ENCODE measurements at regions not wholly inside any gene's neighbourhood (a gene's known extent, or its start where the extent isn't known, plus 50 kb on each side); places are given as distances from the start of the nearest gene placed in this dataset.

GRCh38 chr12:131345521-131346436 lies 365.1 kb upstream of the SFSWAP start:
- DNase-seq, result no peak

GRCh38 chr12:131346555-131347344 lies 364.1 kb upstream of the SFSWAP start:
- no peak for DNase-seq

DNA sequence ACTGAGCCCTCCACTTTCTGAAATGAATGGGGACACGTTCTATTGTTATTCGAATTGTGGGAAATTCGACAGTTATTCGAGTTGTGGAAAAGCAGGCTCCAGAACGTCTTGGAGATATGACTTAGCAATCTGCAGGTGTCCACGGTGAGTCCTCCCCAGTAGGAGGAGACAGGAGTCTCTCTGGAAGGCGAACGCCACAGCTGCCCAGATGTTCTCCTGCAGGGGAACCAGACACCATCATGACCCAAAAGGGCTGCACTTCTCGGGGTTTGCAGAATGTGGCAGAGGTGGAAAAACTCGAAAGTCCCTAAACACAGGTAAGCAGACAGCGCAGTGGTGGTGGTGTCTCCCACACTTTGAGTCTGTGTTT lies 363.6 kb upstream of the SFSWAP start:
- no peak for DNase-seq

GRCh38 chr12:131347732-131348131 lies 363.2 kb upstream of the SFSWAP start:
- DNase-seq, result no peak

- DNase-seq, result no peak
These were observed 362.7 kb upstream of the SFSWAP start for GRCh38 chr12:131348231-131348630.

DNA sequence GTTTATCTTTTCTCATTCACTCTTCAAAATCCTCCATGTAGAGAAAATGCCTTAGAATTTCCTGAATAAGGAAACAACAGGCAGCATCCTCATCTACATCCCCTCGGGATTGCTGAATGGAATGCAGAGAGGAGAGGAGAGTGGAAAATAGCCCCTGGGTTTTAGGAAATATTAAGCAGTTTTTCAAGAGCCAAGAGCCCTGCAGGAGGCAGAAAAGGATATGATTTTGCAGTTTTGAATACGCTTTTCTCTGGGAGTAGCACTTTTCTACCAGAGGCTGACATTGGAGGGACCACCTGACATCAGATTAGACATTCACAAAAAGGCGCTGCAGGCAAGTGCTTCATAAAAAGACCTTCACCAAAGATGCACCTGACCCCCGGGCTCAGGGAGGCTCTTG lies 362.2 kb upstream of the SFSWAP start:
- DNase-seq, result no peak

DNA sequence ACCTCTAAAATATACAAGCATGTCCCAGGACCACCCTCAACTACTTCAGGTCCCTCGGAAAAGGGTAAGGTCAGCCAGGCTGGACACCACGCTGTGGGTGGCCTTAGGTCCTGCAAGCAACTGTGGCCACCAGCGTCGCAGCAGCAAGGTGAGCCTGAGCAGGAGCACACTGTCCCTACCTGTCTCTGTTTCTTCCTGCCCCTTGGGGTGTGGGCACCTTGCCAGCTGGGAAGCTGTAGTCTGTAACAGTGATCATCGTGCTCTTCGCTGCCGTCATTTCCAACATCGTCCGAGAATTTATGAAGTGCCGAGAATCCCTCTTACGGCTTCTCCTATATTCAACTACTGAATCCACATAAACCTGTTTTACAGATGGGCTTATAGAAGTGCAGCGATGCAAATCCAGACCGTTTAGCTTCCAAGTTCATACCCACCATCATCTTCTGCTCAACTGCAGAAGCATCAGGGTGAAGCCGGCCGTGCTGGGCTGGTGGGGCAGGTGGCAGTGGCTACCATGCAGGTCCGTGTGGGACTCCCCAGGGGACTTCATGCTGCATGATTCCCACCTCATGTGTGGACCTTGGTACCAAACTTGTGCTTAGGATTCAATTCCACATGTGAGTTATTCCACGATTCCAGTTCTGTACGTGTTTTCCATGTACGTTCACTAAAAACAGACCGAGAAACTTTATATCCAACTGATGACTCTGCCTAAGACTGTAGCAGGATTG lies 361.3 kb upstream of the SFSWAP start:
- DNase-seq, result no peak

DNA sequence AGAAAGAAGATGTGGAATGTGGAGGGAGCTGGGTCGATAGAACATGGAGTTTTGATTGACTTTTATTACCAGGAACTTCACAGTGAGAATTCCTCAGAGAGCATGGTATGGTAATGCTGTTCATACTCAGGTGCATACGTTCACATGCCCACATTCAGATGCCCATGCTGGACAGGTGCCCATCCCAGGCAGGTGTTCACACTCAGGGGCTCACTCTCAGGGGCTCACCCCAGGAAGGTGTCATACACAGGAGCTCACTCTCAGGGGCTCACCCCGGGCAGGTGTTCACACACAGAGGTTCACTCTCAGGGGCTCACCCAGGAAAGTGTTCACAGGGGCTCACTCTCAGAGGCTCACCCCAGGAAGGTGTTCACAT lies 360.0 kb upstream of the SFSWAP start:
- no peak for DNase-seq

DNA sequence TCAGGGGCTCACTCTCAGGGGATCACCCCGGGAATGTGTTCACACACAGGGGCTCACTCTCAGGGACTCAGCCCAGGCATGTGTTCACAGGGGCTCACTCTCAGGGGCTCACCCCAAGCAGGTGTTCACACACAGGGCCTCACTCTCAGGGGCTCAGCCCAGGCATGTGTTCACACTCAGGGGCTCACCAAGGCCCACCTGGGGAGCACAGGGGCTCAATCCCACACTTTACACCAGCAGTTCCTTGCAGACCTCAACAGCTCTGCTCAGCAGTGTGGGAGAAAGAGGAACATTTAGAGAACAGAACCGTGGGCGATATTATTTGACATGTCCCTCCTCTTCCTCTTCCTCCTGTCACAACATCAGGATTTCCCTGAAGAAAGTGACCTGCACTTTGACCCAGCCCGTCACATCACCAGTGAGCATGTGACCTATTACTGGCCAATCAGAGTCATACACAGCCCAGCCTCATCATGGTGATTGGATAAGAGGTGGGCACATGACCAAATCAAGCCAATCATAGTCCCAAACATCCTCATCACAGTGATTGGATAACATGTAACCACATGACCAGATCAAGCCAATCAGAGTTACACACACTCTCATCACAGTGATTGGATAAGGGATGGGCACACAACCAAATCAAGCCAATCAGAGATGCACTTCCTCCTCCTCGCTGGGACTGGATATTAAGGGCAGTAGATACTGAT lies 359.4 kb upstream of the SFSWAP start:
- DNase-seq, result no peak

DNA sequence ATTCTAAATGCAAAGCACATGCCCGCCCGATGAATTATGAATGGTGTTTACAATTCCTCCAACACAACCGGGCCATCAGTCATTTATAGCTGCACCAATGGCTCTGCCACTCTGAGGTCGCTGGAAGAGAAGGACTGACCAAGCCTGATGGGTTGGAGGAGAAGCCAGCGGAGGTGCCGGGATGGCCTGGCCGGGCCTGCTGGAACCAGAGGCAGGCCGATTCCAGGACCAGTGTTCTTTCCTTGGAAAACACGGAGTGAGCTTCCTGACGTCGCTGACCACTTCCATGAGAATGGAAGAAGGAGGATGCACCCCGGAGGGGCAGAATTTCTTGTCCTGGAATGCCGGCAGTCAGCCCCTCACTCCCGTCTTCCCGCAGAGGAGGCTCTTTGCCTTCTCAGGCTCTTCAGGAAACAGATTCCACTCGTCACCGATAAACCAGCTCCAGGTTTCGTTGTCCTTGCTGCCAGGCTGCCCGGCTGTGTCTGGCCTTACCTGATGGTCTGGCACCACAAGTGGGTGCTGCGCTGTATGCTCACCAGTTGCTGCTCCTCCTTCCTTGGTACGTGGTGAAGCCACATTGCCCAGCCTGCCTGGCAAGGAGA lies 358.5 kb upstream of the SFSWAP start:
- no peak for DNase-seq

DNA sequence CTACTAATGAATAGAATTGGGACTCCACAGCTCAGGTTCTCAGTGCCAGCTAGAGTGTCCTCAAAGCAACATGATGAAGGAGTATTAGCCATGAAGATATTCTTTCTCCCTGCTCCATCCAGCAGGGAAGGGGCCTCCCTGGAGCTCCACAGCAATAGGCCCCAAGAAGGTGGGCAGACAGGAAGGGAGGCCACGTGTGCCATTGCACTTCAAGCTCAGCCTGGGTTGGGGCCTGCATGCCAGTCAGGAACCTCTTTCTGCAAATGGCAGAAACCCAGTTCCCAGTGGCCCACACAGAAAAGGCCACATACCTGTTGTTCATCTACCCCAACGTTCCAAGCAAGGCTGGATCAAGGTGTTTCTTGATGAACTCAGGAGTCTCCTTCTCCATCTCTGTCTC lies 357.5 kb upstream of the SFSWAP start:
- DNase-seq, result no peak

DNA sequence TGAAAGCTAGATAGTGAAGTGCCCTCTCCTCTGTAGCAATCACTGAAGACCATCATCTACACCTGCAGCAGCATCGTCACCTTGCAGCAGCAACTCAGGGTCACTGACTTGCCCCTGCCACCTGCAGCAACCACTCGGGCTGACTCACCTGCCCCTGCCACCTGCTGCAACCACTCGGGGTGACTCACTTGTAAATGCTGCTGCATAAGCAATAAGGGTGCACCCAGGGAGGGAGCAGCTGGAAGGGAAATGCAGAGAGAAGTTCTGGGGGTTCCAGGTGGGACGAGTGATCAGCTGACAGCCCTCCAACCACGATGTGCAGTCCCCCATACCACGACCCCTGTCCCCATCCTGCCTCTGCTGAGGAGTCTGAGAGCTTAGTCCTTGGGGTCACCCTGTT lies 357.1 kb upstream of the SFSWAP start:
- no peak for DNase-seq

DNA sequence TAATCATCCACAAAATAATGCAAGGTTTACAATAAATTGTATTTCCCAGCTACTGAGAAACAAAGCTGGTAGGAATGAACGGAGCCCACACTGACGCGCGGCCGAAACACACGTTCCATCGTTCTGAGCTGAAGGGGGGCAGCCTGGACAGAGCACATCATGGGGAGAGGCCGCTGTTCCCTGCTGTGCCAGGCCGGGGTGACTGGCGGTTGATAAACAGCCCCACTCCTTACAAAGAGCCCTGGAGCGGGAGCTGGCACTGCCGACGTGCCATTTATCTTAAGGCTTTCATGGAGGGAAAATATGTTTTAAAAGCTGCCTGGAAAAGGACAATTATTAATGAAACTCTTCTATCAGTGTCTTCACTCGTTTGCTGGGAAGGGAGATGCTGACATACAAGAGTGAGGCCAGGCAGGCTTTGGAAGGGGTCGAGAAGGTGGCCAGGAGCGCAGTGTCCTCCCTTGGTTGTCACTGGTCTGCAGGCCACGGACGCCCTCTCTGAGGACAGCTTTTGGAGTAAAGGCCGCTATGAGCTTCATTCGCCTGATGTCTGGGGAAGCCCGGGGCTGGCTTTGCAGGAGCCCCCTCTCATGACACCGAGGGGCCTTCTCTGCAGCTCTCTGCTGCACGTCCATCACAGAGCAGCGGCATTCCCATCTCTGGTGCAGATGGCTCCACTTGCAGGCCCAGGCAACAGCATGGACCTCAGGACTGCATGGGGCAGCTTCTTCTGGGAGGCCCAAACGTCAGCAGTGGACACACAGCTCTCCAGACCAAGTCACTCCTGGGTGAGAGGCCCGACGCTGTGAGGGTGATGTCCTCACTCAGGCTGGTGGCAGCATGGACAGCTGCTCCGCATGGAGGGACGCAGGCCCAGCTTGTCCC lies 355.3 kb upstream of the SFSWAP start:
- no peak for DNase-seq

DNA sequence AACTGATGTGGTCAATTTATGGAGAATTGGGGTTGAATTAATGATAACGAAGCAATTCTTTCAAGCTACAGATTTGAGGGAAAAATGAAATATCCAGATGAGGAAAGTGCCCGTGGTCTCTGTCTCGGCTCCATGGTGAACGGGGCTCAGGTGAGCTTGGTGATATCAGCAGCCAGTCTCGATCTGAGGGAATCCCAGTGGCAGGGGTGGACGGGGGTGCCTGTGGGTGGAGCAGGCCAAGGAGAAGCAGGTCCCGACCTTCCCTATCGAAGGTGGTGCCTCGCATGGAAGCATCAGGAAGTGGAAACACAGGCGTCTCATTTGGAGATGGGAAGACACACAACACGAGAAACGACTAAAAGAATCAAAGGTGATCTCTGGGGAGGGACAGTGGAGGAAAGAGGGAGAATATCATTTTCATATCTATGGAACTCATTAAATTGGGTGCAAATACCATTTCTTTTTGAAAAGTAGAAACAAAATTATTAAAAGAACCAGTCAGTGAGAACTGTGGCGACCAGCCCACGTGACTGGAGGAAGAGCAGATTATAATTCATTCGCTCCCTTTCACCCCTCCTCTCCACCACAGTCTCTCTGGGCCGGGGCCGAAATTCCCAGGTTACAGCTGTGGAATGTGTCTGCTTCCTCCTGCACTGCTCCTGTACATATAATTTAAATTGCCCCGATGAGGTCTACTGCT lies 354.3 kb upstream of the SFSWAP start:
- DNase-seq, result no peak

DNA sequence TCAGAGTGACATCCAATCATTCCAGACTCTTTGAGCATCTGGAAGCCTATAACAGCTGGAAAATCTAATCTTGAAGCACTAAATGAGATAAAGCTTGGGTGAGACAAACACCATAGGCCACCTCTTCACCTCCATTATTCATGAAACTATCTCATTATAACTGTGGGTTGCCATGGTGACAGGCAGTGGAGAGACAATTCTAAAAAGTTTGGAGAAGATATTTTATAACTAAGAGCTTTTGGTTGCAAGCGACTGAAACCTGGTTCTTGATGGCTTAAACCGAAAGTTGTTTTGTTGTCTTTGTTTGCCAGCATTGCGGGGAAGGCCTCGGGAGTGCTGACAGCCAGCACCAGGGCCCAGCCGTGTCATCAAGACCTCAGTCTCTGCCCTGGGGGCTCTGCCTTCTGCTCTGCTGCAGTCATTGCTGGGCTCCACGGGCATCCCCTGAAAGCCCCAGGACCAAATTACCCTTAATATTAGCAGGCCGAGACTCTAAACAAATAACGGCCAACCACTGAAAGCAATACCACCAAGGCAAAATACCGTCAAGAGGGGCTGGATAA lies 353.6 kb upstream of the SFSWAP start:
- no peak for DNase-seq

- DNase-seq, result no peak
These were observed 353.0 kb upstream of the SFSWAP start for GRCh38 chr12:131357920-131358319.

DNA sequence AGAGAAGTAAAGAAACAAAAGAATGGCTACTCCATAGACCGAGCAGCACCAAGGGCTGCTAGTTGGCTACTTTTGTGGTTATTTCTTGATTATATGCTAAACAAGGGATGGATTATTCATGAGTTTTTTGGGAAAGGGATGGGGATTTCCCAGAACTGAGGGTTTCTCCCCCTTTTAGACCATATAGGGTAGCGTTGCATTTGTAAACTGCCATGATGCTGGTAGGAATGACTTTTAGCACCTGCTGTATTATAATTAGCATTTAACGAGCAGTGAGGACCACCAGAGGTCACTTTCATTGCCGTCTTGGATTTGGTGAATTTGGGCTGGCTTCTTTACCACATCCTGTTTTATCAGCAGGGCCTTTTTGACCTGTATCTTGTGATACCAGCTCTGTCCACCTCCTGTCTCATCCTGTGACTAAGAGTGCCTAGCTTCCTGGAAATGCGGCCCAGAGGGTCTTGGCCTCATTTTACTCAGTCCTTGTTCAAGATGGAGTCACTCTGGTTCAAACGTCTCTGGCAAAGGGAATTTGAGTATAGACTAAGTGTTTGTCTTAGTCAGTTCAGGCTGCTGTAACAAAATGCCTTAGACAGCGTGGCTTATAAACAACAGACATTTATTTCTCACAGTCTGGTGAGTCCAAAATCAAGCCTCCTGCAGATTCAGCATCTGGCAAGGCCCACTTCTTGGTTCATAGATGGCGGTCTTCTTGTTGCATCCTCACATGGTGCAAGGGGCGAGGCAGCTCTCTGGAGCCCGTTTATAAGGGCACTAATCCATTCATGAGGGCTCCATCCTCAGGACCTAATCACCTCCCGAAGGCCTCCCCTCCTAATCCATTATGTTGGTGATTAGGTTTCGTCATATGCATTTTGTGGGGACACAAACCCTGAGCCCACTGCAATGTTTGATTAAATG lies 348.3 kb upstream of the SFSWAP start:
- DNase-seq, result no peak

DNA sequence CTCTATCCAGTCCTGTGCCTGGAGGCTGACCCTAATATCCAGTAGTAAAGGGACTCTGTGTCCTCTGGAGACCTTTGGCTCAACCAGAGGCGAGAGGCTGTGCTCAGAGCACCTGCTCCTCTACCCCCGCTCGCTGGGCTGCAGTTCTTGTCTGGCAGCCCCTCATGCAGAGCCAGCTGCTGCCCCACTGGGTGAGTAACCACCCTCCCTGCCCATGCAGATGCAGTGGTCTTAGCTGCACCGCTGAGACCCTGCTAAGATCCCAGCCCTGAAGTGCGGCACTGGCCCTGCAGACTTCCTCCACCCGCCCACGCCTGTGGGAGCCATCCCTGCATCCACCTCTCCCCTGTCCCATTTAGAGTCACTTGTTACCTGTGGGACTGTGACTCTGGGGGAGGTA lies 347.5 kb upstream of the SFSWAP start:
- DNase-seq, result no peak

GRCh38 chr12:131363841-131364495 lies 346.9 kb upstream of the SFSWAP start:
- DNase-seq, result no peak
